ENCODE measurements at regions not wholly inside any gene's neighbourhood (a gene's known extent, or its start where the extent isn't known, plus 50 kb on each side); places are given as distances from the start of the nearest gene placed in this dataset.

GRCh38 chr13:67416047-67416925 is 186.2 kb upstream of the PCDH9 start:
- Histone ChIP-seq H3K27ac (no peak overlapping the region), H3K4me1 (replicated peaks) (no peaks in the 10 kb centered on the region), H3K27me3 (replicated peaks; ENCODE audit: insufficient read depth) (no peaks in the 10 kb centered on the region), H3K4me3 (no peak overlapping the region), H3K36me3 (no peaks in the 10 kb centered on the region), H3K9me3 (no peaks in the 10 kb centered on the region)
- DNase-seq (ENCODE audit: low spot score): no peak
- TF ChIP-seq CTCF (IDR thresholded peaks at IDR 0.05) (no peak), POLR2AphosphoS5 (IDR thresholded peaks at IDR 0.05) (no peak), POLR2A (IDR thresholded peaks at IDR 0.05) (no peak)
- WGBS: 81% methylated on average over 9 of the region's 9 CpGs
- intact Hi-C loops (cut with DNase I): no loop called here

- Histone ChIP-seq H3K4me3 (no peak overlapping the region), H3K9me3 (no peaks in the 10 kb centered on the region), H3K27me3 (replicated peaks; ENCODE audit: insufficient read depth) (no peaks in the 10 kb centered on the region), H3K27ac (no peak overlapping the region), H3K36me3 (no peaks in the 10 kb centered on the region), H3K4me1 (replicated peaks) (no peaks in the 10 kb centered on the region)
- intact Hi-C loops (cut with DNase I): no loop called here
- DNase-seq (ENCODE audit: low spot score): no peak
- WGBS: 41% methylated on average over 1 of the region's 1 CpG
- TF ChIP-seq CTCF (IDR thresholded peaks at IDR 0.05): no peak
- no peak for TF ChIP-seq POLR2AphosphoS5 (IDR thresholded peaks at IDR 0.05)
- TF ChIP-seq POLR2A (IDR thresholded peaks at IDR 0.05): no peak
Observed at GRCh38 chr13:67410645-67411044, 180.5 kb upstream of the PCDH9 start.

GRCh38 chr13:67408798-67409197 is 178.7 kb upstream of the PCDH9 start:
- Histone ChIP-seq H3K36me3 (no peaks in the 10 kb centered on the region), H3K4me3 (no peak overlapping the region), H3K9me3 (no peaks in the 10 kb centered on the region), H3K4me1 (replicated peaks) (no peaks in the 10 kb centered on the region), H3K27me3 (replicated peaks; ENCODE audit: insufficient read depth) (no peaks in the 10 kb centered on the region), H3K27ac (no peak overlapping the region)
- intact Hi-C loops (cut with DNase I): no loop called here
- WGBS: 72% methylated on average over 1 of the region's 1 CpG
- DNase-seq (ENCODE audit: low spot score): no peak
- TF ChIP-seq POLR2AphosphoS5 (IDR thresholded peaks at IDR 0.05): no peak
- no peak for TF ChIP-seq CTCF (IDR thresholded peaks at IDR 0.05)
- TF ChIP-seq POLR2A (IDR thresholded peaks at IDR 0.05): no peak

GRCh38 chr13:67402546-67402945 is 172.4 kb upstream of the PCDH9 start:
- no peaks in the 10 kb centered on the region for H3K4me1 ChIP-seq (replicated peaks)
- 95% methylated on average over 7 of the region's 7 CpGs for WGBS
- no peaks in the 10 kb centered on the region for H3K27me3 ChIP-seq (replicated peaks; ENCODE audit: insufficient read depth)
- intact Hi-C loops (cut with DNase I): no loop called here
- no peaks in the 10 kb centered on the region for H3K9me3 ChIP-seq
- no peak for TF ChIP-seq POLR2A (IDR thresholded peaks at IDR 0.05)
- TF ChIP-seq POLR2AphosphoS5 (IDR thresholded peaks at IDR 0.05): no peak
- no peak for TF ChIP-seq CTCF (IDR thresholded peaks at IDR 0.05)
- H3K4me3 ChIP-seq: no peak overlapping the region
- no peak overlapping the region for H3K27ac ChIP-seq
- H3K36me3 ChIP-seq: no peaks in the 10 kb centered on the region
- no peak for DNase-seq (ENCODE audit: low spot score)

- Histone ChIP-seq H3K4me3 (no peak overlapping the region), H3K9me3 (no peaks in the 10 kb centered on the region), H3K27ac (no peak overlapping the region), H3K36me3 (no peaks in the 10 kb centered on the region), H3K4me1 (replicated peaks) (no peaks in the 10 kb centered on the region), H3K27me3 (replicated peaks; ENCODE audit: insufficient read depth) (no peaks in the 10 kb centered on the region)
- no peak for TF ChIP-seq POLR2A (IDR thresholded peaks at IDR 0.05)
- no peak for TF ChIP-seq POLR2AphosphoS5 (IDR thresholded peaks at IDR 0.05)
- no peak for TF ChIP-seq CTCF (IDR thresholded peaks at IDR 0.05)
- intact Hi-C loops (cut with DNase I): no loop called here
- no peak for DNase-seq (ENCODE audit: low spot score)
- WGBS: 91% methylated on average over 1 of the region's 1 CpG
Observed at GRCh38 chr13:67395577-67395976, 165.4 kb upstream of the PCDH9 start.
